Neural progenitor cell (in vitro differentiated cells): ENCODE measurements at regions not wholly inside any gene's neighbourhood (a gene's known extent, or its start where the extent isn't known, plus 50 kb on each side); places are given as distances from the start of the nearest gene placed in this dataset.

ENCODE experiments used
- DNase-seq: peaks from one replicate; pipeline ENCODE4 v3.0.0-alpha.2; 2016; ENCODE audit warnings: low spot score
- H2AFZ ChIP-seq: fragments of 200-600 bp; sonication (generic); replicated peaks from 2 replicates; pipeline ENCODE4 v1.6.1; 2016; ENCODE audit warnings: antibody characterized with exemption
- H3F3A ChIP-seq: fragments of 200-600 bp; sonication (generic); 2 replicates; pipeline ENCODE4 v1.6.1; 2016; ENCODE audit warnings: antibody characterized with exemption, low read depth
- H3K27ac ChIP-seq: fragments of 200-600 bp; sonication (generic); 2 replicates; pipeline ENCODE4 v1.5.1; 2016; ENCODE audit warnings: mild to moderate bottlenecking
- H3K27me3 ChIP-seq: fragments of 200-600 bp; sonication (generic); 2 replicates; pipeline ENCODE4 v1.6.1; 2016; ENCODE audit warnings: mild to moderate bottlenecking, moderate library complexity
- H3K36me3 ChIP-seq: fragments of 200-600 bp; sonication (generic); 2 replicates; pipeline ENCODE4 v1.5.1; 2016
- H3K4me1 ChIP-seq: fragments of 200-600 bp; sonication (generic); 2 replicates; pipeline ENCODE4 v1.6.1; 2016; ENCODE audit warnings: mixed run types
- H3K4me2 ChIP-seq: fragments of 200-600 bp; sonication (generic); 2 replicates; pipeline ENCODE4 v1.6.1; 2016
- H3K4me3 ChIP-seq: fragments of 200-600 bp; sonication (generic); 2 replicates; pipeline ENCODE4 v1.5.1; 2016
- H3K79me2 ChIP-seq: fragments of 200-600 bp; sonication (generic); 2 replicates; pipeline ENCODE4 v1.6.1; 2016; ENCODE audit warnings: low read depth
- H3K9ac ChIP-seq: fragments of 200-600 bp; sonication (generic); 2 replicates; pipeline ENCODE4 v1.6.1; 2016
- H3K9me3 ChIP-seq: fragments of 200-600 bp; sonication (generic); 2 replicates; pipeline ENCODE4 v1.5.1; 2016; ENCODE audit warnings: low read depth
- H4K20me1 ChIP-seq: fragments of 200-600 bp; sonication (generic); 2 replicates; pipeline ENCODE4 v1.6.1; 2016; ENCODE audit warnings: low read depth
- H3K27ac Mint-ChIP-seq: 3 replicates; pipeline ENCODE4 v1.8.0; 2021; ENCODE audit warnings: mixed read lengths
- H3K27me3 Mint-ChIP-seq: 2 replicates; pipeline ENCODE4 v1.8.0; 2022; ENCODE audit warnings: low read depth, mild to moderate bottlenecking, inconsistent platforms, moderate library complexity, mixed read lengths; ENCODE audit not compliant: insufficient read depth
- H3K36me3 Mint-ChIP-seq: 3 replicates; pipeline ENCODE4 v1.8.0; 2021; ENCODE audit warnings: mixed read lengths
- H3K4me1 Mint-ChIP-seq: 3 replicates; pipeline ENCODE4 v1.8.0; 2021; ENCODE audit warnings: mixed read lengths
- H3K4me3 Mint-ChIP-seq: 3 replicates; pipeline ENCODE4 v1.8.0; 2021; ENCODE audit warnings: mild to moderate bottlenecking, moderate library complexity, mixed read lengths
- H3K9me3 Mint-ChIP-seq: 3 replicates; pipeline ENCODE4 v1.8.0; 2020; ENCODE audit warnings: mixed read lengths
- CTCF ChIP-seq: fragments of 200-600 bp; sonication (generic); IDR thresholded peaks from 2 replicates; pipeline ENCODE4 v1.5.1; 2017; ENCODE audit warnings: antibody characterized with exemption, mild to moderate bottlenecking
- EZH2 ChIP-seq: fragments of 200-600 bp; sonication (generic); IDR thresholded peaks from 2 replicates; pipeline ENCODE4 v1.6.1; 2017; ENCODE audit warnings: antibody characterized with exemption, mild to moderate bottlenecking, moderate library complexity
- EZH2phosphoT487 ChIP-seq: fragments of 200-600 bp; sonication (generic); IDR thresholded peaks from 2 replicates; pipeline ENCODE4 v1.6.1; 2017; ENCODE audit warnings: antibody characterized with exemption

GRCh38 chr10:35712486-35712885, 70.4 kb upstream of the FZD8 start:
- Mint-ChIP-seq H3K27me3 (peaks cover 2% of the 10 kb centered on the region), H3K36me3 (no peaks in the 10 kb centered on the region), H3K27ac (no peak overlapping the region), H3K9me3 (peaks cover 3% of the 10 kb centered on the region), H3K4me3 (no peak overlapping the region), H3K4me1 (no peaks in the 10 kb centered on the region)
- H2AFZ ChIP-seq, result no peak overlapping the region
- no peaks in the 10 kb centered on the region for H3K36me3 ChIP-seq
- H3K27me3 ChIP-seq, result no peaks in the 10 kb centered on the region
- TF ChIP-seq CTCF (no peak), EZH2phosphoT487 (no peak), EZH2 (no peak)
- no peak overlapping the region for H3K4me2 ChIP-seq
- no peaks in the 10 kb centered on the region for H4K20me1 ChIP-seq
- H3K9ac ChIP-seq, result no peak overlapping the region
- no peaks in the 10 kb centered on the region for H3K9me3 ChIP-seq
- H3K4me1 ChIP-seq, result peaks cover 4% of the 10 kb centered on the region
- DNase-seq, result no peak
- no peaks in the 10 kb centered on the region for H3K79me2 ChIP-seq
- no peaks in the 10 kb centered on the region for H3F3A ChIP-seq
- no peak overlapping the region for H3K27ac ChIP-seq
- no peak overlapping the region for H3K4me3 ChIP-seq

GRCh38 chr10:35711615-35712411, 69.7 kb upstream of the FZD8 start:
- no peak overlapping the region for H3K27ac ChIP-seq
- no peak overlapping the region for H3K27ac Mint-ChIP-seq
- peaks cover 4% of the 10 kb centered on the region for H3K4me1 ChIP-seq
- DNase-seq, result no peak
- no peaks in the 10 kb centered on the region for H3K27me3 ChIP-seq
- H3K4me3 ChIP-seq, result no peak overlapping the region
- no peaks in the 10 kb centered on the region for H3F3A ChIP-seq
- H3K4me2 ChIP-seq, result no peak overlapping the region
- H3K4me3 Mint-ChIP-seq, result no peak overlapping the region
- H3K36me3 Mint-ChIP-seq, result no peaks in the 10 kb centered on the region
- no peaks in the 10 kb centered on the region for H3K9me3 ChIP-seq
- H3K27me3 Mint-ChIP-seq, result peaks cover 2% of the 10 kb centered on the region
- no peaks in the 10 kb centered on the region for H3K4me1 Mint-ChIP-seq
- no peak overlapping the region for H2AFZ ChIP-seq
- TF ChIP-seq EZH2, result no peak
- no peak for TF ChIP-seq CTCF
- TF ChIP-seq EZH2phosphoT487, result no peak
- H3K36me3 ChIP-seq, result no peaks in the 10 kb centered on the region
- no peaks in the 10 kb centered on the region for H4K20me1 ChIP-seq
- H3K9ac ChIP-seq, result no peak overlapping the region
- H3K9me3 Mint-ChIP-seq, result peaks cover 3% of the 10 kb centered on the region
- no peaks in the 10 kb centered on the region for H3K79me2 ChIP-seq

- no peak overlapping the region for H2AFZ ChIP-seq
- H3K27ac ChIP-seq, result no peak overlapping the region
- H3K4me1 ChIP-seq, result peaks cover 4% of the 10 kb centered on the region
- H3K27me3 Mint-ChIP-seq, result peaks cover 2% of the 10 kb centered on the region
- H4K20me1 ChIP-seq, result no peaks in the 10 kb centered on the region
- DNase-seq, result no peak
- TF ChIP-seq CTCF (no peak), EZH2phosphoT487 (no peak), EZH2 (no peak)
- H3K9me3 ChIP-seq, result no peaks in the 10 kb centered on the region
- H3K27me3 ChIP-seq, result no peaks in the 10 kb centered on the region
- no peaks in the 10 kb centered on the region for H3K36me3 Mint-ChIP-seq
- no peak overlapping the region for H3K9ac ChIP-seq
- H3K4me2 ChIP-seq, result no peak overlapping the region
- H3F3A ChIP-seq, result no peaks in the 10 kb centered on the region
- H3K27ac Mint-ChIP-seq, result no peak overlapping the region
- no peaks in the 10 kb centered on the region for H3K36me3 ChIP-seq
- H3K4me3 Mint-ChIP-seq, result no peak overlapping the region
- no peaks in the 10 kb centered on the region for H3K4me1 Mint-ChIP-seq
- no peaks in the 10 kb centered on the region for H3K9me3 Mint-ChIP-seq
- no peak overlapping the region for H3K4me3 ChIP-seq
- H3K79me2 ChIP-seq, result no peaks in the 10 kb centered on the region
Observed at GRCh38 chr10:35707642-35708425, 65.7 kb upstream of the FZD8 start.
